Neural progenitor cell (in vitro differentiated cells): ENCODE measurements at regions not wholly inside any gene's neighbourhood (a gene's known extent, or its start where the extent isn't known, plus 50 kb on each side); places are given as distances from the start of the nearest gene placed in this dataset.

Experiments
- EZH2 ChIP-seq: fragments of 200-600 bp; sonication (generic); IDR thresholded peaks from 2 replicates; pipeline ENCODE4 v1.6.1; 2017; ENCODE audit warnings: antibody characterized with exemption, mild to moderate bottlenecking, moderate library complexity
- EZH2phosphoT487 ChIP-seq: fragments of 200-600 bp; sonication (generic); IDR thresholded peaks from 2 replicates; pipeline ENCODE4 v1.6.1; 2017; ENCODE audit warnings: antibody characterized with exemption
- TF ChIP-seq, protein P1 (sequence below): fragments of 200-600 bp; sonication (generic); IDR thresholded peaks from 2 replicates; pipeline ENCODE4 v1.5.1; 2017; ENCODE audit warnings: antibody characterized with exemption, mild to moderate bottlenecking

DNA sequence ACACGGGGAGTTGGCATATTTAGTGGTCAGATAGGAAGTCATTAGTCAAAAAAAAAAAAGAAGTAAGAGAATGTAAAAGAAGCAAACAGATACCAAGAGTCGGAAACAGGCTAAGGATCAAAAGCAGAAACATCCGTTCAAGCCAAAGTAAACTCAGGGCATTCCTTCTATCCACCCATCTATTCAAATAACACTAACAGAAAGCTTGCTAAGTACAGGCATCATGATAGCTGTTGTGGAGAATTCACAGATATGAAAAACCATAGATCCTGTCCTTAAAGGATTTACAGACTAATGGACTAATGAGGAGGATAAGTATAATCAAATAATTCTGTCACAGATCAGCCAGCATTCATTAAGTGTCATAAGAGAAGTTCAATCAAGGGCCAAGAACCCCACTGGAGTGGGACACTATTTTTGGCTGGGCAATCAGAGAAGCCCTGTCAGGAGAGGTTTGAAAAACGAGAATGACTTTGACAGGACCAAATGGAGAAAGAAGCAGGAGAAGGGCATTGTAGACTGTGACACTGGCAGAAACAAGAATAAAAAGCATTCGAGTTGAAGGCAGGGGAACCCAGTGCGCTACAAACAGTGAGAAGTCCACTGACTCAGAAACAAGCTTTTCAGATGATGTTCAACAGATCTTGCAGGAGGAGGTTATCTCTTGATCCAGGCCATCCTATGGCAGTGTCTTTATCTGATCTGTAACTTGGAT lies 154.2 kb upstream of the TSLP start:
- TF ChIP-seq EZH2 (no peak), EZH2phosphoT487 (no peak)
- TF ChIP-seq, protein P1, sequence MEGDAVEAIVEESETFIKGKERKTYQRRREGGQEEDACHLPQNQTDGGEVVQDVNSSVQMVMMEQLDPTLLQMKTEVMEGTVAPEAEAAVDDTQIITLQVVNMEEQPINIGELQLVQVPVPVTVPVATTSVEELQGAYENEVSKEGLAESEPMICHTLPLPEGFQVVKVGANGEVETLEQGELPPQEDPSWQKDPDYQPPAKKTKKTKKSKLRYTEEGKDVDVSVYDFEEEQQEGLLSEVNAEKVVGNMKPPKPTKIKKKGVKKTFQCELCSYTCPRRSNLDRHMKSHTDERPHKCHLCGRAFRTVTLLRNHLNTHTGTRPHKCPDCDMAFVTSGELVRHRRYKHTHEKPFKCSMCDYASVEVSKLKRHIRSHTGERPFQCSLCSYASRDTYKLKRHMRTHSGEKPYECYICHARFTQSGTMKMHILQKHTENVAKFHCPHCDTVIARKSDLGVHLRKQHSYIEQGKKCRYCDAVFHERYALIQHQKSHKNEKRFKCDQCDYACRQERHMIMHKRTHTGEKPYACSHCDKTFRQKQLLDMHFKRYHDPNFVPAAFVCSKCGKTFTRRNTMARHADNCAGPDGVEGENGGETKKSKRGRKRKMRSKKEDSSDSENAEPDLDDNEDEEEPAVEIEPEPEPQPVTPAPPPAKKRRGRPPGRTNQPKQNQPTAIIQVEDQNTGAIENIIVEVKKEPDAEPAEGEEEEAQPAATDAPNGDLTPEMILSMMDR: no peak
